IPS DF 6.9 (cell line): ENCODE measurements at regions not wholly inside any gene's neighbourhood (a gene's known extent, or its start where the extent isn't known, plus 50 kb on each side); places are given as distances from the start of the nearest gene placed in this dataset.

Experiments used
- DNase-seq: peaks from one replicate; pipeline ENCODE4 v3.0.0-alpha.2; 2013; ENCODE audit warnings: low read depth, low spot score
- H3K27ac ChIP-seq: one replicate; pipeline ENCODE4 v1.5.1; 2013; ENCODE audit warnings: low read length, control low read depth
- H3K27me3 ChIP-seq: 2 replicates; pipeline ENCODE4 v1.6.1; 2013; ENCODE audit warnings: mild to moderate bottlenecking, low read length; ENCODE audit not compliant: control insufficient read depth, insufficient read depth
- H3K36me3 ChIP-seq: 2 replicates; pipeline ENCODE4 v1.6.1; 2013; ENCODE audit warnings: low read length; ENCODE audit not compliant: control insufficient read depth, insufficient read depth
- H3K4me1 ChIP-seq: 2 replicates; pipeline ENCODE4 v1.6.1; 2013; ENCODE audit warnings: low read length; ENCODE audit not compliant: control insufficient read depth, insufficient read depth
- H3K4me3 ChIP-seq: 2 replicates; pipeline ENCODE4 v1.5.1; 2013; ENCODE audit warnings: mild to moderate bottlenecking, low read length
- H3K9me3 ChIP-seq: 2 replicates; pipeline ENCODE4 v1.6.1; 2013; ENCODE audit warnings: low read length, inconsistent platforms; ENCODE audit not compliant: control insufficient read depth, insufficient read depth
- WGBS: extraction: QIAGEN DNeasy Blood & Tissue Kit; methylation state at CpG from one replicate; pipeline ENCODE4 v1.1.7; 2013; ENCODE audit warnings: mixed read lengths, missing lambda C conversion rate; ENCODE audit not compliant: insufficient read length, insufficient coverage; 5-methylcytosine and 5-hydroxymethylcytosine counted together

DNA sequence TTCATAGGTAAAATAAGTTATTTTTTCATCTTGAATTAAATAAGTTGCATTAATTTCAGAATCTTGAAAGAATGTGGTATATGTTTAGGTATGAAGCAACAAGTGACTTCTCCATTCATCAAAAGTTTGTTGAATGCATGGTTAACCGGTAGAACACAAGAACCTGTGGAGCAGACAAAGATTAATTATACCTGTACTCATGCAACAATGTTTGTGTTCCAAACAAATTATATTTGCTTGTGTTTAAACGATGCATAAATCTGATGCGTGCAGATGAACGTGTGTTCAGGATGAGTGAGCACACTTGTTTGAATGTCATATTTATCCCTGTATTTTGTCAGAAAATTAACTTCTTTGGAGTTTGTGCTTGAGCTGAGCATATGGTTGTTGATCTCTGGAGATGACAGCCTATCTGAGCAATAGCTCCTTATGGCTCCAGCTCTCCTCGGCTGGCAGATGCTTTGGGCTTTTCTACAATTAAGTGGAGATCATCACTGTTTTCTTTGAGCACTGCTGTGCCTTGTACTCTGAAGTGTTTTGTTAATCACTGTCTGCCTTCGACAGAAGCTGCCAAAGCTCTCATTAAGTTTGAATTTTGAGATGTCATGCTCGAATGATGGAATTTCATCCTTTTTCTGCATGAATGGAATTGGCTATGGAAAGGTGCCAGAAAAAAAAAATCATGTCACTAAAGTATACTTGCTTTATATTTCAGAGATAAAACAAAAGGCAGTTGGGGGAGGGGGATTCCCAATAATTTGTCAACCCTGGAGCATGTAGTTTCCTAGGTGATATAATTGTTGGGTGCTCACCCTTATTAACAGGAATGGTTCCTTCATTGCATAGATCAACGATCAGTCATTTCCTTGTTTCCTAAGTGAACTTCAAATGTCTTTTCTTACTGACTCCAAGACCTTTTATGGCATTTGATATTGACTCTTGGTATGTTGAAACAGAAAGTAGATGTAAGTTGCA, 502.5 kb upstream of the ARRDC3 start:
- no CpG with 5 or more reads among the region's 8 CpGs for WGBS
- Histone ChIP-seq H3K9me3 (no peaks in the 10 kb centered on the region), H3K27ac (no peak overlapping the region), H3K4me3 (no peak overlapping the region), H3K36me3 (no peaks in the 10 kb centered on the region), H3K27me3 (no peaks in the 10 kb centered on the region), H3K4me1 (no peaks in the 10 kb centered on the region)
- DNase-seq, result no peak

DNA sequence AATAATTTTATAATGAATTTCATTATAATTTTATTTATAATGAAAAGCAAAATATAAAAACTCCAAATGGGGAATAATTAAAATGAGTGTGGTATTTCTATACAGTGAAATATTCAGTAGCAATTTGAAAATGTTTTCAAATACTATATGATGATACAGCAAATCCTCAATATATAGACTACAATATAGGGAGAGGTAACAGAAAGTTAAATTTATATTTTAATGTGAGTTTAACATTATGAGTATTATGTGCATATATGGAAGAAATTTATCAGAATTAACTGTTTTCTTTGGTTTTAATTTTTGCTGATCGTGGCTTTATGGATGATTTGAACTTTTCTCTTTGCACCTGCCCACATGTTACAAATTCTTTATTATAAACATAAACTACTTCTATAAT, 500.9 kb upstream of the ARRDC3 start:
- H3K9me3 ChIP-seq, result no peaks in the 10 kb centered on the region
- no peak for DNase-seq
- no peaks in the 10 kb centered on the region for H3K36me3 ChIP-seq
- no peaks in the 10 kb centered on the region for H3K27me3 ChIP-seq
- no peak overlapping the region for H3K27ac ChIP-seq
- no peak overlapping the region for H3K4me3 ChIP-seq
- no peaks in the 10 kb centered on the region for H3K4me1 ChIP-seq
- no CpG with 5 or more reads among the region's 1 CpG for WGBS

DNA sequence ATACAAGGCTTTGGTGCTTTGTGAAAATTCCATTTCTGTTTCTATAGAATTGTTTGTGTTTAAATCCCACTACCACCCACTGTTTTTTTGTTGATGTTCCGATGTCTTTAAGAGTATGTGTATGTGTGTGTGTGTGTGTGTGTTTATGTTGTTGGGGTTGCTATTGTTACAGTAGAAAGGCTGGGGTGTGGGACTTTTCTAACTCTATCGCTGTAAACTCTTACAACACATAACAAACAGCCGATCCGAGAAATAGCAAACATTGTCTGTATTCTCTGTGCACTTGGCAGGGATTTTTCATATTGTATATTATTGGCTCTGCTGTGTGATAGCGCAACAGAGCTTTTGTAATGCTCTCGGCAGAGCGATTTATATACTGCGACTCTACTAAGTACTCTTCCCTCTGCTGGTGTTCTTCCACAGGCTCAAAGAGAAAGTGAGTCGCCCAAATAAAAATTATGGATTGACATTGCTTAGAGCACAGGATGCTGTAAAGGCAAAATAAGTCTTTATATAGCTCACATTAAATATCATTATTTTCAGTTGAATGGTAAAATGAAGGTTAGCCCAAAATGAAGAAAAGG, 492.2 kb upstream of the ARRDC3 start:
- WGBS, result no CpG with 5 or more reads among the region's 9 CpGs

DNA sequence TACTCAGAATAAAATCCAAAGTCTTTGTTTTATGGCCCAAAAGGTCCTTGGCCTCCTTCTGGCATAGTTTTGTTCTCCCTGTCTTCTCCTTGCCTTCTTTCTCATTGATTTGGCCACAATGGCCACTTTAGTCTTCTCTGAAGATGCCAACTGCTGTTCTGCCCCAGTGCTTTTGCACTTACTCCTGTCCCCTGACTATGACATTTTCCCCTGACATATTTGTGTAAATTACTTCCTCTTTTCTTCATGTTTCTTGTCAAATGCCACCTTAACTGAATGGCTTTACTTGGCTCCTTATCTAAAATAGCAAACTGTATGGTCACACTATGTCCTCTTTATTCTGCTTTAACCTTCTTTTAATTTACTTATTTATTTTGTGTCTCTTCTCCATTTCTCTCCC, 484.7 kb upstream of the ARRDC3 start:
- DNase-seq, result no peak

More for the DNA sequence above, 492.2 kb upstream of the ARRDC3 start:
- Histone ChIP-seq H3K27ac (no peak overlapping the region), H3K4me1 (no peaks in the 10 kb centered on the region), H3K4me3 (no peak overlapping the region), H3K36me3 (no peaks in the 10 kb centered on the region), H3K27me3 (no peaks in the 10 kb centered on the region), H3K9me3 (no peaks in the 10 kb centered on the region)
- no peak for DNase-seq

DNA sequence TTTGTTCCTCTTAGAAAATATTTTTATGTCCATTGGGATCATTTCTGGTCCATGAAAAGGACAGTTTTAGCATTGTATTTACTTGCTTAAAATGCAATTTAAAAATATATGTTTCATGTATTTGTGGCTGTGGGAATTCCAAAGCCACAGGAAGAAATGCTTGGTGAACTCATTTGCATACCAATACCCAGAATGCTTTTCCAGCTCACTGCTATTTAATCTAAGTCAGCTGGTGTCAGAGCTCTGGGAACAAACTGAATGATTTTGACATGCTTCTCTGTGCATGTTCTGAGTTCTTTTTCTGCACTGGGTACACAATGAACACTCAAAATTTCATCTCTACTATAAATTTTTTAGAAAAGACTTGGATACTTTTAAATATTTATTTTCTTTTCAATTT, 482.8 kb upstream of the ARRDC3 start:
- H3K9me3 ChIP-seq, result no peaks in the 10 kb centered on the region
- H3K4me1 ChIP-seq, result no peaks in the 10 kb centered on the region
- no peak overlapping the region for H3K27ac ChIP-seq
- no peak overlapping the region for H3K4me3 ChIP-seq
- no peak for DNase-seq
- H3K27me3 ChIP-seq, result no peaks in the 10 kb centered on the region
- no peaks in the 10 kb centered on the region for H3K36me3 ChIP-seq

More for the DNA sequence above, 484.7 kb upstream of the ARRDC3 start:
- H3K4me1 ChIP-seq, result no peaks in the 10 kb centered on the region
- H3K27ac ChIP-seq, result no peak overlapping the region
- no peaks in the 10 kb centered on the region for H3K36me3 ChIP-seq
- no peaks in the 10 kb centered on the region for H3K27me3 ChIP-seq
- H3K4me3 ChIP-seq, result no peak overlapping the region
- no peaks in the 10 kb centered on the region for H3K9me3 ChIP-seq

DNA sequence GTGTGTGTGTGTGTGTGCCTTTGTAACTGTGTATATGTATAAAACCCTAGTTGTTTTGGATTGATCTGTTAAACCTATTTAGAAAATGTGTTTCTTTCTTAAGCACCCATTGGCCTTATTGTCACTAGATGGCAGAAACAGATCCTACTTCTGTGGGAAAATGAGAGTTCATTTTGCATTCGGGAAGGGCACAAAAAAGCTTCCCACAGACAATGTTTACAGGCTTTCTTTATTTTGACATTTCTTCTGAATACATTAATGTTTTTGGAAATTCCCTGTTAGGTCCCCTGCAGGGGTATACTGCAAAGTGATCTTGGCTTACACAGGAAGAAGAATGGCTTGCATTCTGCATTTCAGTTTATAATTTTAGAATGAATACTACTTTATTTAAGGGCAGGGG, 481.8 kb upstream of the ARRDC3 start:
- Histone ChIP-seq H3K27me3 (no peaks in the 10 kb centered on the region), H3K9me3 (no peaks in the 10 kb centered on the region), H3K4me3 (no peak overlapping the region), H3K4me1 (no peaks in the 10 kb centered on the region), H3K27ac (no peak overlapping the region), H3K36me3 (no peaks in the 10 kb centered on the region)
- DNase-seq, result no peak
- WGBS, result no CpG with 5 or more reads among the region's 1 CpG

DNA sequence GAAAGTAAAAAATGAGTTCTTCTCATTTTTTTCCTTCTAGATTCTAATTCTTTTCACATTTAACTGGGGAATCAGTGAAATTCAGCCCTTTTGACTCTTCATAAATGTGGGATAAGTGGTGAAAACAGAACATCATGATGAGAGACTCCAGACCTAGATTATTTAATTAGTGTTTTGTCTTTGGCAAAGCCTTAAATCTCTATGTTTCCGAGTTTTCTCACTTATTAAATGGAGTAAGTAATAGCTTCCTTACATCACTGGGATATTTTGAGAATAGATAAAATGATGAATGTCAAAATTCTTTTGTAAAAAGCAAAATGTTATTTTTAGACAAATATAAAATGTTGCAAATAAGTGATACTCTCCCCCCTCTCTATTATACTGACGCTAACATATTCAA, 468.6 kb upstream of the ARRDC3 start:
- Histone ChIP-seq H3K36me3 (no peaks in the 10 kb centered on the region), H3K27ac (no peak overlapping the region), H3K4me1 (peaks cover 4% of the 10 kb centered on the region; the same call in 1 of the 2 replicates), H3K27me3 (no peaks in the 10 kb centered on the region), H3K9me3 (no peaks in the 10 kb centered on the region), H3K4me3 (no peak overlapping the region)
- no CpG with 5 or more reads among the region's 2 CpGs for WGBS
- DNase-seq, result no peak

DNA sequence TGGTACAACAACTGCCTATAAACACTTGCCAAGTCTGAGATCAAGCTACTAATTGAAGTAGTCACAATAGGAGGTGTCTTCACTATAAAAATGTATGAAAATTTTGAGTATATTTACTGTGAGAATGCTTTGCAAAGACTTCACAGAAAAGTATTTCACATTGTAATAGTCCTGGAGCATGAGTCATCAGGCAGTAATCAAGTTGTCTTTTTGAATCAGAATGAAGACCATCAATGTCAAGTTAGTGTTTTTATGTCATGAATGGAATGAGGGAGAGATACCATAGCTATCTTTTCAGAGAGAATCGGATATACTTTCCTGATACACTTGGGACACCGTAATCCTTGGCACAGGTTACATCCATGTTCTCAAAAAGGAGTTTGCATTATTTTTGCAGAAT, 466.9 kb upstream of the ARRDC3 start:
- no CpG with 5 or more reads among the region's 2 CpGs for WGBS

DNA sequence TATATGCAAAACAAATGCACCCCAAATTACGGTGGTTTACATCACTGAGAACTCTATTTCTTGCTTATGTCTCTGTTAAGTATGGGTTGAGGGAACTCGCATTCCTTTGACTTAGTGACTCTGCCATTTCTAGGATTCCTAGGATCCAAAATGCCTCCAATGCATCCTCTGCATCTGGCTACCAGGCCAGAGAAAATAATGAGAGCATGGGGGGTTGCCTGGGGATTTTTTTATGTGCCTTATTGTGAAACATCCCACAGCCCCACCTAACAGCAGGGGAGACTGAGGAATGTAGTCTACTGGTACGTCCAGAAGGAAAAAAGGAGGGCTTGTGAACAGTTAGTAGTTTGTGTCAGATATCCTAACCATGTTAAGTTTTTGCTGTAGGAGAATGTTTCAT, 466.0 kb upstream of the ARRDC3 start:
- DNase-seq, result no peak
- Histone ChIP-seq H3K4me3 (no peak overlapping the region), H3K36me3 (no peaks in the 10 kb centered on the region), H3K27me3 (no peaks in the 10 kb centered on the region), H3K4me1 (peaks cover 4% of the 10 kb centered on the region; the same call in 1 of the 2 replicates), H3K27ac (no peak overlapping the region), H3K9me3 (no peaks in the 10 kb centered on the region)
- no CpG with 5 or more reads among the region's 3 CpGs for WGBS

More for the DNA sequence above, 466.9 kb upstream of the ARRDC3 start:
- Histone ChIP-seq H3K36me3 (no peaks in the 10 kb centered on the region), H3K4me1 (peaks cover 4% of the 10 kb centered on the region; the same call in 1 of the 2 replicates), H3K27ac (no peak overlapping the region), H3K9me3 (no peaks in the 10 kb centered on the region), H3K4me3 (no peak overlapping the region), H3K27me3 (no peaks in the 10 kb centered on the region)
- DNase-seq, result no peak

DNA sequence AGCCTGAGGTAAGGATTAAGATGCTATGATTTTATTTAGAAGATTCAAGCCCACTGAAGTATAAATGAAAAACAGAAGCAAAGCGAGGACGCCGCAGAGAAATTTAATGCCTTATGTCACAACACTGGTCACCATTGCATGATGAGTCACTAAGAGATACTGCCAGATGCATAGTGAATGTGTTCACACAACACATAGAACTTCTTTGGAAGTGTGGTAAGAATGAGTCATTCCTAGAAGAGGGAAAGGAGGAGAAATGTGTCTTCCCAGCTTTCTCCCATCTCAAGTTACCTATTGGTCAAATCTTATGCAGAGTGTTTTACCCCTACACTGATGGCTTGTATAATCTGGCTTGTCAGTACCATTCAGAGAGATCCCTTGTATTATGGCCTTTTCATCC, 465.3 kb upstream of the ARRDC3 start:
- Histone ChIP-seq H3K27ac (no peak overlapping the region), H3K27me3 (no peaks in the 10 kb centered on the region), H3K4me1 (peaks cover 4% of the 10 kb centered on the region; the same call in 1 of the 2 replicates), H3K36me3 (no peaks in the 10 kb centered on the region), H3K9me3 (no peaks in the 10 kb centered on the region), H3K4me3 (no peak overlapping the region)
- no peak for DNase-seq
- WGBS, result no CpG with 5 or more reads among the region's 3 CpGs

DNA sequence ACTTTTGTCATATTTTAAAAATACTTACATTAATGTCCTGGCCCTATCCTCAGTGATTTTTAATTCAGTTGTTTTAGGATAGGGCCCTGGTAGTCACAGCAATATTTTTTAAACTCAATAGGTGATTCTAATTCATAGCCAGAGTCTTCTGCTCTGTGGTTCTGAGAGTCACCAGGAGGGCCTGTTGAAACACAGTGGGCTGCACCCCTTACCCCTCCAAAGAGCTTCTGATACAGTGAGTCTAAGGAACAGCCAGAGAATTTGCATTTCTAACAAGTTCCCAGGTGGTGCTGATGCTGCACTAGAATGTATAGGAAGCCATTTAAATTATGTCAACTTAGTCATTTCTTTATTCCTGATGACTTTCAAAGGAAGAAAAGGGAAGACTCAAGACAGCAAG, 458.3 kb upstream of the ARRDC3 start:
- Histone ChIP-seq H3K4me3 (no peak overlapping the region), H3K4me1 (peaks cover 1% of the 10 kb centered on the region; the same call in 1 of the 2 replicates), H3K27ac (no peak overlapping the region), H3K9me3 (no peaks in the 10 kb centered on the region), H3K27me3 (no peaks in the 10 kb centered on the region), H3K36me3 (no peaks in the 10 kb centered on the region)
- DNase-seq, result no peak
